ENCODE measurements at regions not wholly inside any gene's neighbourhood (a gene's known extent, or its start where the extent isn't known, plus 50 kb on each side); places are given as distances from the start of the nearest gene placed in this dataset.
A peak's percentile ranks its signal among the peaks of the same experiment; 100 is the strongest.

GRCh38 chr6:68468244-68468884 is 166.7 kb upstream of the ADGRB3 start:
- Mint-ChIP-seq H3K27ac (ENCODE audit: unreplicated experiment) (no peak overlapping the region), H3K27me3 (ENCODE audit: low read depth) (peaks cover 2% of the 10 kb centered on the region), H3K4me3 (ENCODE audit: unreplicated experiment) (no peak overlapping the region), H3K9me3 (ENCODE audit: low read depth) (peaks cover 5% of the 10 kb centered on the region), H3K4me1 (ENCODE audit: low read depth) (no peaks in the 10 kb centered on the region), H3K36me3 (ENCODE audit: low read depth) (no peaks in the 10 kb centered on the region)
- DNase-seq (ENCODE audit: low spot score) = no peak
- TF ChIP-seq CTCF (IDR thresholded peaks at IDR 0.05) = peak; percentile 39

GRCh38 chr6:68458447-68458846 is 176.6 kb upstream of the ADGRB3 start:
- Mint-ChIP-seq H3K27me3 (ENCODE audit: low read depth) (no peaks in the 10 kb centered on the region), H3K4me1 (ENCODE audit: low read depth) (no peaks in the 10 kb centered on the region), H3K4me3 (ENCODE audit: unreplicated experiment) (no peak overlapping the region), H3K36me3 (ENCODE audit: low read depth) (no peaks in the 10 kb centered on the region), H3K9me3 (ENCODE audit: low read depth) (peaks cover 40% of the 10 kb centered on the region), H3K27ac (ENCODE audit: unreplicated experiment) (no peak overlapping the region)
- no peak for DNase-seq (ENCODE audit: low spot score)
- TF ChIP-seq CTCF (IDR thresholded peaks at IDR 0.05) = no peak

- DNase-seq (ENCODE audit: low spot score) = no peak
- H3K27me3 Mint-ChIP-seq (ENCODE audit: low read depth) = no peaks in the 10 kb centered on the region
- H3K36me3 Mint-ChIP-seq (ENCODE audit: low read depth) = no peaks in the 10 kb centered on the region
- no peak overlapping the region for H3K27ac Mint-ChIP-seq (ENCODE audit: unreplicated experiment)
- no peaks in the 10 kb centered on the region for H3K4me1 Mint-ChIP-seq (ENCODE audit: low read depth)
- H3K9me3 Mint-ChIP-seq (ENCODE audit: low read depth) = peaks cover 11% of the 10 kb centered on the region
- no peak overlapping the region for H3K4me3 Mint-ChIP-seq (ENCODE audit: unreplicated experiment)
- TF ChIP-seq CTCF (IDR thresholded peaks at IDR 0.05) = no peak
These were observed 188.0 kb upstream of the ADGRB3 start for GRCh38 chr6:68447112-68447511.

GRCh38 chr6:68445926-68446325 is 189.2 kb upstream of the ADGRB3 start:
- DNase-seq (ENCODE audit: low spot score) = no peak
- H3K4me1 Mint-ChIP-seq (ENCODE audit: low read depth) = no peaks in the 10 kb centered on the region
- peaks cover 4% of the 10 kb centered on the region for H3K9me3 Mint-ChIP-seq (ENCODE audit: low read depth)
- H3K27ac Mint-ChIP-seq (ENCODE audit: unreplicated experiment) = no peak overlapping the region
- no peaks in the 10 kb centered on the region for H3K36me3 Mint-ChIP-seq (ENCODE audit: low read depth)
- TF ChIP-seq CTCF (IDR thresholded peaks at IDR 0.05) = no peak
- no peak overlapping the region for H3K4me3 Mint-ChIP-seq (ENCODE audit: unreplicated experiment)
- H3K27me3 Mint-ChIP-seq (ENCODE audit: low read depth) = no peaks in the 10 kb centered on the region

- Mint-ChIP-seq H3K4me1 (ENCODE audit: low read depth) (no peaks in the 10 kb centered on the region), H3K27ac (ENCODE audit: unreplicated experiment) (no peak overlapping the region), H3K4me3 (ENCODE audit: unreplicated experiment) (no peak overlapping the region), H3K9me3 (ENCODE audit: low read depth) (no peaks in the 10 kb centered on the region), H3K36me3 (ENCODE audit: low read depth) (no peaks in the 10 kb centered on the region), H3K27me3 (ENCODE audit: low read depth) (no peaks in the 10 kb centered on the region)
- DNase-seq (ENCODE audit: low spot score) = no peak
- peak; percentile 33 for TF ChIP-seq CTCF (IDR thresholded peaks at IDR 0.05)
These were observed 191.4 kb upstream of the ADGRB3 start for GRCh38 chr6:68443704-68444103.
